ENCODE measurements at regions not wholly inside any gene's neighbourhood (a gene's known extent, or its start where the extent isn't known, plus 50 kb on each side); places are given as distances from the start of the nearest gene placed in this dataset.

DNA sequence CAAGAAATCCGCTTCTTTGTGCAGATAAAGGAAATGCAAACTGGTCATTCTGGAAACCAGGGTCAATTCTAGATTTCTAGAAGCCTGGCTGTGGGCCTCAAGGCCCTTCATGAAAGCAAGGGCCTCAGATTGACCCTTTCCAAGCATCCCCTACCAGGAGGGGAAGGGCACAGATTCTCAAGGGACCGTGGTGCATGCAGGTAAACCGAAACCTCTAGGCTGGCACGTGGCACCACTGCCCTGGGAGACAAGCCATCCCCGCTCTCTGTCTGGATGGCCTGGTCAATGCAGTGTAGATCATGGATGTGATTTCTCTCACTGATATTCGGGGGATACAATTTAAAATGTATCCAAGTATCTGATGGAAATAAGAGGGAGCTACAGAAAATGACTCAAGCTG, 69.4 kb downstream of the TOMM20 start:
- H3K4me1 ChIP-seq (ENCODE audit: control insufficient read depth, insufficient read depth, low read length, poor library complexity, severe bottlenecking) = peaks cover 11% of the 10 kb centered on the region
- H3K36me3 ChIP-seq (ENCODE audit: control insufficient read depth, insufficient read depth, low read length) = no peaks in the 10 kb centered on the region
- no peaks in the 10 kb centered on the region for H3K27me3 ChIP-seq (replicated peaks; ENCODE audit: control insufficient read depth, insufficient read depth, low read length, poor library complexity, severe bottlenecking)
- H3K9me3 ChIP-seq (ENCODE audit: control insufficient read depth, low read length) = no peaks in the 10 kb centered on the region
- DNase-seq = no peak
- H3K4me3 ChIP-seq (ENCODE audit: insufficient read depth, low read depth, low read length, poor library complexity, severe bottlenecking) = no peak overlapping the region
- no peak overlapping the region for H3K27ac ChIP-seq (ENCODE audit: insufficient read depth, low read length, poor library complexity, severe bottlenecking)

DNA sequence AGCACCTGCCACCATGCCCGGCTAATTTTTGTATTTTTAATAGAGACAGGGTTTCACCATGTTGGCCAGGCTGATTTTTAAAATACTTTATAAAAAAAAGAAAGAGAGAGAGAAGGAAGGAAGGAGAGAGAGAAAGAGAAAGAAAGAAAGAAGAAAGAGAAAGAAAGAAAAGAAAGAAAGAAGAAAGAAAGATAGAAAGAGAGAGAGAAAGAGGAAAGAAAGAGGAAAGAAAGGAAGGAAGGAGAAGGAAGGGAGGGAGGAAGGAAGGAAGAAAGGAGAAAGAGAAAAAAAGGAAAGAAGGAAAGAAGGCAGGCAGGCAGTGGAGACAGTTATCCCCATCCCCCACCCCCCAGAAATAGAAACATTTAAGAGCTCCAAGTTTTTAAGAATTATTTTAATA, 69.9 kb downstream of the TOMM20 start:
- DNase-seq = no peak
- H3K4me3 ChIP-seq (ENCODE audit: insufficient read depth, low read depth, low read length, poor library complexity, severe bottlenecking) = no peak overlapping the region
- H3K36me3 ChIP-seq (ENCODE audit: control insufficient read depth, insufficient read depth, low read length) = no peaks in the 10 kb centered on the region
- peaks cover 11% of the 10 kb centered on the region for H3K4me1 ChIP-seq (ENCODE audit: control insufficient read depth, insufficient read depth, low read length, poor library complexity, severe bottlenecking)
- no peaks in the 10 kb centered on the region for H3K27me3 ChIP-seq (replicated peaks; ENCODE audit: control insufficient read depth, insufficient read depth, low read length, poor library complexity, severe bottlenecking)
- no peaks in the 10 kb centered on the region for H3K9me3 ChIP-seq (ENCODE audit: control insufficient read depth, low read length)
- no peak overlapping the region for H3K27ac ChIP-seq (ENCODE audit: insufficient read depth, low read length, poor library complexity, severe bottlenecking)

DNA sequence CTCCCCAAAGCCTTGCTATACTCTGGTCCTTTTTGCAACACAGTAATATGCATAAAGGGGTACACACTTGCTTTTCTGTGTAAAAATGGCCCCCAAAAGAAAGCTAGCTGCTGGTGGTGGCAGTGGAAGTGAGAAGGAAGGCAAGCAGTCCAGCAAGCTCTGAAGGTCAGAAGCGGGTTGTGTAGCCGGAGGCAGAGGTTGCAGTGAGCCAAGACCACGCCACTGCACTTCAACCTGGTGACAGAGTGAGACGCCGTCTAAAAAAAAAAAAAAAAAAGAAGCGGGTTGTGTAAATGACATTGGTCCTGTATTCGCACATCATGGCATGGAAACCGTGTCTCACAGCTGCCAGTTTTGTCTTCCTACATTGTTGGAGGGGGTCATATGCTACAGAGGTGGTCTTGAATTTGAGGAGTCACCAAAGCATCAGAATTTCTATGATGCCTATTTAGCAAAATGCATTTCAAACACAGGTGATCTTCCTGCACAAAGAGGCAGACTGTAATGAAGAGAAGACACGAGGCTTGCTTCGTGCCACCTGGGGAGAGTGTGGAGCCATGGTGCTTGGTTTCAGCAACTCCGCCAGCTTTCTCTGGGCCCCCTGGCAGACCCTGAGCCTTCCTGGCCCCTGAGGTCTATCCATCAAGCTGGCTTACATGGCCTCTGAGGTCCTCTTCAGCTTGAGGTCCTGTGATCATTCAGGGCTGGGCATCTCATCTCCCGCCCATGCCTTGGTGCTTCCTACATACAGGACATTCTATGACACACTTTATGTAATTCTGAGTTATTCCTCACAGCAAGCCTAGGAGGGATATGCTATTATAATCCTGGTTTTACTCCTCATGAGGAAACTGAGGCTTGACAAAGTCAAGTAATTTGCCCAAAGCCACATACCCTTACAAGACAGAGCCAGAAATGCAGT, 71.0 kb downstream of the TOMM20 start:
- Histone ChIP-seq H3K4me3 (ENCODE audit: insufficient read depth, low read depth, low read length, poor library complexity, severe bottlenecking) (no peak overlapping the region), H3K36me3 (ENCODE audit: control insufficient read depth, insufficient read depth, low read length) (no peaks in the 10 kb centered on the region), H3K27ac (ENCODE audit: insufficient read depth, low read length, poor library complexity, severe bottlenecking) (no peak overlapping the region), H3K27me3 (replicated peaks; ENCODE audit: control insufficient read depth, insufficient read depth, low read length, poor library complexity, severe bottlenecking) (no peaks in the 10 kb centered on the region), H3K4me1 (ENCODE audit: control insufficient read depth, insufficient read depth, low read length, poor library complexity, severe bottlenecking) (peaks cover 2% of the 10 kb centered on the region), H3K9me3 (ENCODE audit: control insufficient read depth, low read length) (no peaks in the 10 kb centered on the region)
- DNase-seq = no peak

DNA sequence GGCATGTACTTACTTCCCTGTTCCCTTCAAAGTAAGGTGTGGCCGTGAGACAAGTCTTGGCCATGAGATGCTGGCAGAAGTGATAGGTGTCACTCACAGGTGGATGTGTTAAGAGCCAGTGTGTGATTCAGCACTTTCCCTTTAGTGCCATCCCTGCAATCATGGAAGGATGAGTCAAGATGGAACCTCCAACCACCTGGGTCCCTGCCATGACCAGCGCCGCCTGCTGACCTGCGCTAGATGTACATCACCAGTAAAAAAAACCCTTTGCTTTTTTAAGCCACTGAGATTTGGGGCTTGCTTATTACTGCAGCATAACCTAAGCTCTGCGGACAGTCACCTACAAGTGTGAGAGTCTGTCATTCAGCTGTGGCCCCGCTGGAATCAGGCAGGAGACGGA, 71.7 kb downstream of the TOMM20 start:
- H3K27ac ChIP-seq (ENCODE audit: insufficient read depth, low read length, poor library complexity, severe bottlenecking) = no peak overlapping the region
- no peak for DNase-seq
- no peaks in the 10 kb centered on the region for H3K9me3 ChIP-seq (ENCODE audit: control insufficient read depth, low read length)
- no peaks in the 10 kb centered on the region for H3K4me1 ChIP-seq (ENCODE audit: control insufficient read depth, insufficient read depth, low read length, poor library complexity, severe bottlenecking)
- H3K4me3 ChIP-seq (ENCODE audit: insufficient read depth, low read depth, low read length, poor library complexity, severe bottlenecking) = no peak overlapping the region
- no peaks in the 10 kb centered on the region for H3K36me3 ChIP-seq (ENCODE audit: control insufficient read depth, insufficient read depth, low read length)
- no peaks in the 10 kb centered on the region for H3K27me3 ChIP-seq (replicated peaks; ENCODE audit: control insufficient read depth, insufficient read depth, low read length, poor library complexity, severe bottlenecking)

DNA sequence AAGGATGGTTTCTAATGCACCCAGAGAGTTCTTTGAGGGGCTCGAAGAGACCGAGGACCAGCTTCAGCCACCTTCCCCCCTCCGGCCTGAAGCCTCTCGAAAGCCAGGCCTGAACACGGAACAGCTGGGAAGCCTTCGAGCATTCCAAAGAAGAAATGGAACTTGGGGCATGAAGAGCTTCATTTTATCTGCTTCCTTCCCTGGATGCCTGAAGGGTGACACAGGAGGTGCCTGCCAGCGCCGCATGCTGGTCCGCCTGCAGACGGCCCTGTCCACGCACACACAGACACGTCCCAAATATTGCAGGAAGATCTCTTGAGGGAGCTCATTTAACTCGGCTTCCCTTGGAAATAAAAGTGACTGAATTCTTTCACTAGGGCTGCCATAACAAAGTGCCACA, 73.7 kb downstream of the TOMM20 start:
- H3K4me1 ChIP-seq (ENCODE audit: control insufficient read depth, insufficient read depth, low read length, poor library complexity, severe bottlenecking) = no peaks in the 10 kb centered on the region
- no peak for DNase-seq
- H3K36me3 ChIP-seq (ENCODE audit: control insufficient read depth, insufficient read depth, low read length) = no peaks in the 10 kb centered on the region
- no peaks in the 10 kb centered on the region for H3K9me3 ChIP-seq (ENCODE audit: control insufficient read depth, low read length)
- H3K27me3 ChIP-seq (replicated peaks; ENCODE audit: control insufficient read depth, insufficient read depth, low read length, poor library complexity, severe bottlenecking) = no peaks in the 10 kb centered on the region
- H3K4me3 ChIP-seq (ENCODE audit: insufficient read depth, low read depth, low read length, poor library complexity, severe bottlenecking) = no peak overlapping the region
- no peak overlapping the region for H3K27ac ChIP-seq (ENCODE audit: insufficient read depth, low read length, poor library complexity, severe bottlenecking)

DNA sequence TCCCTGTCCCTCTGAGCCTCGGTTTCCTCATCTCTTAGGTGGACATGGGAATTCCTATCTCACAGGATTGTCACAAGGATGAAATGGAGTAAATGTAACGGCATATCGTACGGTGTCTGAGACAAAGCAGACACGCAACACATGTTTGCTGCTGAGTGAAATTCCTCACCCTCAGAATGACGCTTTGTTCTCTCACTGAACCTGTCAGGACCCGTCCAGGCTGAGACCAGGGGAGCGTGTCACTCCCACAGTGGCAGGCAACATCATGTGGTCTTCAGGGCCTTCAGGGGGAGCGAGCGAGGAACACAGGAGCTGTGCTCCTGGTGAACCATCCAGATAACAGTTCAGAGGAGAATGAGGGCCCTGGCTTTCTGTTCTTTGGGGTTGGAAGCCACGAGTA, 74.2 kb downstream of the TOMM20 start:
- DNase-seq = no peak
- no peaks in the 10 kb centered on the region for H3K9me3 ChIP-seq (ENCODE audit: control insufficient read depth, low read length)
- H3K27ac ChIP-seq (ENCODE audit: insufficient read depth, low read length, poor library complexity, severe bottlenecking) = no peak overlapping the region
- no peak overlapping the region for H3K4me3 ChIP-seq (ENCODE audit: insufficient read depth, low read depth, low read length, poor library complexity, severe bottlenecking)
- H3K4me1 ChIP-seq (ENCODE audit: control insufficient read depth, insufficient read depth, low read length, poor library complexity, severe bottlenecking) = no peaks in the 10 kb centered on the region
- H3K36me3 ChIP-seq (ENCODE audit: control insufficient read depth, insufficient read depth, low read length) = no peaks in the 10 kb centered on the region
- H3K27me3 ChIP-seq (replicated peaks; ENCODE audit: control insufficient read depth, insufficient read depth, low read length, poor library complexity, severe bottlenecking) = no peaks in the 10 kb centered on the region

DNA sequence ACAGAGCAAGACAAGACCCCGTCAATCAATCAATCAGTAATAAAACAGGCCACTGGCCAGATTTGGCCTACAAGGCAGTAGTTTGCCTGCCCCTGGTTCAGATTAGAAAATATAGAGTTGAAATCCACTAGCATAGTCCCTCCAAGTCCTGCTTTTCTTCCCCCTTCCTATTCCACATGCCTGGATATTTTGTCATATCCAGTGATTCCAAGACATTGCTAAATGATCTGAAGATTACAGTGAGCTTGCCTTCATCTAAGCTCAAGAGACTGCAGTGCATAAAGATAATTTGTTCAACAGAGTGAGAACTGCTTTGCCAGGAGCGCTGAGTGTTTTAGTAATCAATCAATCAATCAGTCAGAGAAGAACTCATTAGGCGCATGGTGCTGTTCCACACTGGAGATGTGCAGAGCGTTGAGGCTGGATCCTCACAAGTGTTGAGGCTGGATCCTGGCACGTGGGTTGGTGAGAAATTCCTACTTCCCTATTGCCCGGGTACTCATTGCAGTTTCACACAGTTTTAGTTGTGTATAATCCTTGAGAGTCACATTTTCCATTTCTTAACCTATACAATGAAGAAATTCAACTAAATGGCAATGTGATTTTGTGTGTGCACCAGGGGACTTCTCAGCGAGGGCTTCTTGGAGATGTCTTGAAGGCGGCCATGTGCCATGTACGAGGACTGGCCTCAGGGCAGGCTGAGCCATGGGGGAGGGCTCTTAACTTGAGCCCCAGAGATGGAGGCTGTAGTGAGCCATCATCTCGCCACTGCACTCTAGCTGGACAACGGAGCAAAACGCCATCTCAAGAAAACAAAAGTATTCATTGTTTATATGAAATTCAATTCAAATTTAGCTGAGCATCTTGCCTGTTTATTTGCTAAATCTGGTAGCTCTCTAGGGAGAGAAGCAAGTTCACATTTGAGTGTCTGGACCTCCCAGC, 76.3 kb downstream of the TOMM20 start:
- Histone ChIP-seq H3K9me3 (ENCODE audit: control insufficient read depth, low read length) (no peaks in the 10 kb centered on the region), H3K36me3 (ENCODE audit: control insufficient read depth, insufficient read depth, low read length) (no peaks in the 10 kb centered on the region), H3K27me3 (replicated peaks; ENCODE audit: control insufficient read depth, insufficient read depth, low read length, poor library complexity, severe bottlenecking) (no peaks in the 10 kb centered on the region), H3K4me1 (ENCODE audit: control insufficient read depth, insufficient read depth, low read length, poor library complexity, severe bottlenecking) (no peaks in the 10 kb centered on the region), H3K4me3 (ENCODE audit: insufficient read depth, low read depth, low read length, poor library complexity, severe bottlenecking) (no peak overlapping the region), H3K27ac (ENCODE audit: insufficient read depth, low read length, poor library complexity, severe bottlenecking) (no peak overlapping the region)
- no peak for DNase-seq

DNA sequence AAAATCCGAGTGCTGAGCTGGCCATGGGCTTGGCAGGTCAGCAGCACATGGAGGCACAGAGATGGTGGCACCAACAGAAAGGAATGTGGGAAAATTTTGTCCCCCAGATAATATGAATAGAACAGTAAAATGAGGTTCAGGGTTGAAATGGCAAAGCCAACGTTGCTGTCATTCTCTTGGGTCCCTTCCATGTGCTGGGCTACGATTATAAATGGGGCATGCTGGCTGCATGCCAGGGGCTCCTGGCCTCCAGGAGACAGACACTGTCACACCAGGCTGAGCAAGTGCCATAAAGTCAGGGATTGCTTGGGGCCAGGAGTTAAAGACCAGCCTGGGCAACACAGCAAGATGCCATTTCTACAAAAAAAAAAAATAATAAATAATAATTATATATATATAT, 77.1 kb downstream of the TOMM20 start:
- no peak overlapping the region for H3K27ac ChIP-seq (ENCODE audit: insufficient read depth, low read length, poor library complexity, severe bottlenecking)
- H3K4me3 ChIP-seq (ENCODE audit: insufficient read depth, low read depth, low read length, poor library complexity, severe bottlenecking) = no peak overlapping the region
- no peaks in the 10 kb centered on the region for H3K36me3 ChIP-seq (ENCODE audit: control insufficient read depth, insufficient read depth, low read length)
- H3K9me3 ChIP-seq (ENCODE audit: control insufficient read depth, low read length) = no peaks in the 10 kb centered on the region
- H3K4me1 ChIP-seq (ENCODE audit: control insufficient read depth, insufficient read depth, low read length, poor library complexity, severe bottlenecking) = no peaks in the 10 kb centered on the region
- no peaks in the 10 kb centered on the region for H3K27me3 ChIP-seq (replicated peaks; ENCODE audit: control insufficient read depth, insufficient read depth, low read length, poor library complexity, severe bottlenecking)
- no peak for DNase-seq

DNA sequence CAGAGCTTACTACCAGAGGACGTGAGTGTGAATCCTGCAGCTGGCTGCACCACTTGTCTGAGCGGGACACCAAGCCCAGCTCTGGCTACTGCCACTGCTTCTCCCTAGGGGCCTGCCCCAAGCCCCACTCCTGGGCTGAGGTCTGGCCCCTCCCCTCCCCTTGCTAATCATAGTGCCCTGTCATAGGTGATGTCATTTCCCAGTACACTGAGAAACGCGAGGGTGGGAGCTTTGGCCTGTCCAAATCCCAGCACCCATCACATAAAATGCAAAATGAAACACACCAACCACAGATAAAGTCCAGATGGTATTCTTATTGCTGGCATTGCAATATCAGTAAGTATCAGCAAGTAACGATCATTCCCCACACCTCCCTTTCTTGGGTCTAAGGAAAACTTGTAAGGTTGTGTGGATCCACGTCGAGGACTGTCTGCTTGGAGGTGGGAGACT, 77.7 kb downstream of the TOMM20 start:
- no peak for DNase-seq
- H3K27me3 ChIP-seq (replicated peaks; ENCODE audit: control insufficient read depth, insufficient read depth, low read length, poor library complexity, severe bottlenecking) = no peaks in the 10 kb centered on the region
- H3K36me3 ChIP-seq (ENCODE audit: control insufficient read depth, insufficient read depth, low read length) = no peaks in the 10 kb centered on the region
- no peaks in the 10 kb centered on the region for H3K9me3 ChIP-seq (ENCODE audit: control insufficient read depth, low read length)
- H3K27ac ChIP-seq (ENCODE audit: insufficient read depth, low read length, poor library complexity, severe bottlenecking) = no peak overlapping the region
- no peak overlapping the region for H3K4me3 ChIP-seq (ENCODE audit: insufficient read depth, low read depth, low read length, poor library complexity, severe bottlenecking)
- H3K4me1 ChIP-seq (ENCODE audit: control insufficient read depth, insufficient read depth, low read length, poor library complexity, severe bottlenecking) = no peaks in the 10 kb centered on the region

Measured in effector memory CD4-positive, alpha-beta T cell (primary cell).